Neural cell (in vitro differentiated cells): ENCODE measurements at regions not wholly inside any gene's neighbourhood (a gene's known extent, or its start where the extent isn't known, plus 50 kb on each side); places are given as distances from the start of the nearest gene placed in this dataset.

Experiments
- EZH2 ChIP-seq: fragments of 200-600, 300-800 bp; shearing (Covaris generic), sonication (generic); IDR thresholded peaks from 2 replicates; pipeline ENCODE4 v1.6.1; 2014; ENCODE audit warnings: antibody characterized with exemption, low read length, borderline replicate concordance, mild to moderate bottlenecking; ENCODE audit not compliant: insufficient read depth, poor library complexity, severe bottlenecking
- POLR2AphosphoS5 ChIP-seq: IDR thresholded peaks from 2 replicates; pipeline ENCODE4 v1.6.1; 2012
- RAD21 ChIP-seq: fragments of 450-650 bp; conservative IDR thresholded peaks from 2 replicates; pipeline ENCODE4 v1.6.1; 2014; ENCODE audit warnings: antibody characterized with exemption, mild to moderate bottlenecking, moderate library complexity
- SMC3 ChIP-seq: fragments of 450-650 bp; conservative IDR thresholded peaks from 2 replicates; pipeline ENCODE4 v1.6.1; 2014; ENCODE audit warnings: antibody characterized with exemption, mild to moderate bottlenecking, moderate library complexity; ENCODE audit not compliant: poor library complexity
- TAF1 ChIP-seq: IDR thresholded peaks from 2 replicates; pipeline ENCODE4 v1.6.1; 2012; ENCODE audit warnings: low read depth
- TF ChIP-seq, protein P1 (sequence below): fragments of 450-650 bp; IDR thresholded peaks from 2 replicates; pipeline ENCODE4 v1.5.1; 2014; ENCODE audit warnings: antibody characterized with exemption, mild to moderate bottlenecking, moderate library complexity; ENCODE audit not compliant: poor library complexity, severe bottlenecking
- TF ChIP-seq, protein P2 (sequence below): IDR thresholded peaks from 2 replicates; pipeline ENCODE4 v1.6.1; 2012; ENCODE audit warnings: borderline replicate concordance

DNA sequence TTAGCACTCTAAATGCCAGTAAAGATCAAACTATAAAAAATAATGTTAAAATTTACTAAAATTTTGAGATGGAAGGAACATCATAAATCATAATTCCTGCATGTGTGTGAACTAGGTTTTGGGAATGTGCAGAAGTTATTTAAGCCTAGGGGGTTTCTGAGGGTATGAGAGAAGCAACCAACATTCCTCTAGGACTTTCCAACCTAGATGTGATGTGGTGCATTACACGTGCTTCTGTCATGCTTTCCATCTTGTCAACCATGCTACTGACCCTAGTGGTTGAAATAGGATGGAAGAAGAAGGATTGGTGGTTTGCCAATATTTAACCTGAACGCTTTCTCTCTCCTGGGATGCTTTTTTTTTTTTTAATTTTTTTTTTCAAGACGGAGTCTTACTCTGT, 209.3 kb downstream of the AEBP2 start:
- TF ChIP-seq EZH2: no peak
- TF ChIP-seq, protein P1, sequence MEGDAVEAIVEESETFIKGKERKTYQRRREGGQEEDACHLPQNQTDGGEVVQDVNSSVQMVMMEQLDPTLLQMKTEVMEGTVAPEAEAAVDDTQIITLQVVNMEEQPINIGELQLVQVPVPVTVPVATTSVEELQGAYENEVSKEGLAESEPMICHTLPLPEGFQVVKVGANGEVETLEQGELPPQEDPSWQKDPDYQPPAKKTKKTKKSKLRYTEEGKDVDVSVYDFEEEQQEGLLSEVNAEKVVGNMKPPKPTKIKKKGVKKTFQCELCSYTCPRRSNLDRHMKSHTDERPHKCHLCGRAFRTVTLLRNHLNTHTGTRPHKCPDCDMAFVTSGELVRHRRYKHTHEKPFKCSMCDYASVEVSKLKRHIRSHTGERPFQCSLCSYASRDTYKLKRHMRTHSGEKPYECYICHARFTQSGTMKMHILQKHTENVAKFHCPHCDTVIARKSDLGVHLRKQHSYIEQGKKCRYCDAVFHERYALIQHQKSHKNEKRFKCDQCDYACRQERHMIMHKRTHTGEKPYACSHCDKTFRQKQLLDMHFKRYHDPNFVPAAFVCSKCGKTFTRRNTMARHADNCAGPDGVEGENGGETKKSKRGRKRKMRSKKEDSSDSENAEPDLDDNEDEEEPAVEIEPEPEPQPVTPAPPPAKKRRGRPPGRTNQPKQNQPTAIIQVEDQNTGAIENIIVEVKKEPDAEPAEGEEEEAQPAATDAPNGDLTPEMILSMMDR: no peak
- TF ChIP-seq RAD21: no peak
- TF ChIP-seq TAF1: no peak
- no peak for TF ChIP-seq POLR2AphosphoS5
- TF ChIP-seq, protein P2, sequence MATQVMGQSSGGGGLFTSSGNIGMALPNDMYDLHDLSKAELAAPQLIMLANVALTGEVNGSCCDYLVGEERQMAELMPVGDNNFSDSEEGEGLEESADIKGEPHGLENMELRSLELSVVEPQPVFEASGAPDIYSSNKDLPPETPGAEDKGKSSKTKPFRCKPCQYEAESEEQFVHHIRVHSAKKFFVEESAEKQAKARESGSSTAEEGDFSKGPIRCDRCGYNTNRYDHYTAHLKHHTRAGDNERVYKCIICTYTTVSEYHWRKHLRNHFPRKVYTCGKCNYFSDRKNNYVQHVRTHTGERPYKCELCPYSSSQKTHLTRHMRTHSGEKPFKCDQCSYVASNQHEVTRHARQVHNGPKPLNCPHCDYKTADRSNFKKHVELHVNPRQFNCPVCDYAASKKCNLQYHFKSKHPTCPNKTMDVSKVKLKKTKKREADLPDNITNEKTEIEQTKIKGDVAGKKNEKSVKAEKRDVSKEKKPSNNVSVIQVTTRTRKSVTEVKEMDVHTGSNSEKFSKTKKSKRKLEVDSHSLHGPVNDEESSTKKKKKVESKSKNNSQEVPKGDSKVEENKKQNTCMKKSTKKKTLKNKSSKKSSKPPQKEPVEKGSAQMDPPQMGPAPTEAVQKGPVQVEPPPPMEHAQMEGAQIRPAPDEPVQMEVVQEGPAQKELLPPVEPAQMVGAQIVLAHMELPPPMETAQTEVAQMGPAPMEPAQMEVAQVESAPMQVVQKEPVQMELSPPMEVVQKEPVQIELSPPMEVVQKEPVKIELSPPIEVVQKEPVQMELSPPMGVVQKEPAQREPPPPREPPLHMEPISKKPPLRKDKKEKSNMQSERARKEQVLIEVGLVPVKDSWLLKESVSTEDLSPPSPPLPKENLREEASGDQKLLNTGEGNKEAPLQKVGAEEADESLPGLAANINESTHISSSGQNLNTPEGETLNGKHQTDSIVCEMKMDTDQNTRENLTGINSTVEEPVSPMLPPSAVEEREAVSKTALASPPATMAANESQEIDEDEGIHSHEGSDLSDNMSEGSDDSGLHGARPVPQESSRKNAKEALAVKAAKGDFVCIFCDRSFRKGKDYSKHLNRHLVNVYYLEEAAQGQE: no peak
- TF ChIP-seq SMC3: no peak
